ENCODE measurements at regions not wholly inside any gene's neighbourhood (a gene's known extent, or its start where the extent isn't known, plus 50 kb on each side); places are given as distances from the start of the nearest gene placed in this dataset.

DNA sequence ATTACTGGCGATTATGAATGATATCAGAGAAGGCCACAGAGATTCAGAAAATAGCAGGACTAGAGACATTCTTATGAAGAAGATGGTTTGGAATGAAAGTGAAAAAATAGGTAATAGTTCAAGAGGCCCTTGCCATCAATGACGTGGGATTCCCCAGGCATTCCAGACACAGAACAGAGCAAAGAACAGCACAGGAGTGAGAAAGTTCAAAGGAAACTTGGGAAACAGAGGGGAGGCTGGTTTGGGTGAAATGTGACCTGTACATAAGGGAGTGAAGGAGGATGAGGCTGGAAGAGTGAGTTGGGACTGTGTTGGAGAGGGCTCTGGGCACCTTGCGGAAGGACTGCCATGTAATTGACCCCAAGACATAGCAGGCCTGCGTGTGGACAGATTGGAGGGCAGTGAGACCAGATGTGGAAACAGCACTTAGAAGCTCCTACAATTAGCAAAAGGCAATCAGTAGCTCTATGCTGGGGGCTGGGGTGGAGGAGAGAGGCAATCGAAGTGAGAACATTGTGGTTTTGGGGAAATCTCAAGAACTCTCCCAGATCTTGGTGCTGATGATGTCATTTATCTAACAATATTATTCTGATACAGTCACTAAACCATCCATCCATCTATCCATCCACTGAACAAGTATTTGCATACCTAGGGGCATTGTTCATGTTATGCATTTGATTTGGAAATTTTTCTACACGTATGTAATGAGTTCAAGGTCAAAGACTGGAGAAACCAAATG, 365.3 kb upstream of the ZFHX3 start:
- H3K79me2 ChIP-seq (ENCODE audit: control insufficient read depth, low read length) = no peaks in the 10 kb centered on the region
- H3K36me3 ChIP-seq (ENCODE audit: control insufficient read depth, low read length) = no peaks in the 10 kb centered on the region
- no peak overlapping the region for H3K4me3 ChIP-seq (ENCODE audit: low read length)
- no peaks in the 10 kb centered on the region for H3K27me3 ChIP-seq (ENCODE audit: control insufficient read depth, low read length)
- no peaks in the 10 kb centered on the region for H4K20me1 ChIP-seq (ENCODE audit: control insufficient read depth, insufficient read depth, low read depth, low read length)
- no peak overlapping the region for H3K27ac ChIP-seq (ENCODE audit: low read depth, low read length)
- H3K9me3 ChIP-seq (ENCODE audit: control insufficient read depth, insufficient read depth, low read length) = no peaks in the 10 kb centered on the region
- H3F3A ChIP-seq (ENCODE audit: control insufficient read depth, insufficient read depth) = no peaks in the 10 kb centered on the region
- H3K4me1 ChIP-seq (ENCODE audit: control insufficient read depth, low read length) = no peaks in the 10 kb centered on the region
- no peaks in the 10 kb centered on the region for H3K9me2 ChIP-seq (replicated peaks; ENCODE audit: control insufficient read depth, low read length)
- TF ChIP-seq EZH2phosphoT487 (IDR thresholded peaks at IDR 0.05; ENCODE audit: borderline replicate concordance, low read length) = no peak
- TF ChIP-seq, protein P1, sequence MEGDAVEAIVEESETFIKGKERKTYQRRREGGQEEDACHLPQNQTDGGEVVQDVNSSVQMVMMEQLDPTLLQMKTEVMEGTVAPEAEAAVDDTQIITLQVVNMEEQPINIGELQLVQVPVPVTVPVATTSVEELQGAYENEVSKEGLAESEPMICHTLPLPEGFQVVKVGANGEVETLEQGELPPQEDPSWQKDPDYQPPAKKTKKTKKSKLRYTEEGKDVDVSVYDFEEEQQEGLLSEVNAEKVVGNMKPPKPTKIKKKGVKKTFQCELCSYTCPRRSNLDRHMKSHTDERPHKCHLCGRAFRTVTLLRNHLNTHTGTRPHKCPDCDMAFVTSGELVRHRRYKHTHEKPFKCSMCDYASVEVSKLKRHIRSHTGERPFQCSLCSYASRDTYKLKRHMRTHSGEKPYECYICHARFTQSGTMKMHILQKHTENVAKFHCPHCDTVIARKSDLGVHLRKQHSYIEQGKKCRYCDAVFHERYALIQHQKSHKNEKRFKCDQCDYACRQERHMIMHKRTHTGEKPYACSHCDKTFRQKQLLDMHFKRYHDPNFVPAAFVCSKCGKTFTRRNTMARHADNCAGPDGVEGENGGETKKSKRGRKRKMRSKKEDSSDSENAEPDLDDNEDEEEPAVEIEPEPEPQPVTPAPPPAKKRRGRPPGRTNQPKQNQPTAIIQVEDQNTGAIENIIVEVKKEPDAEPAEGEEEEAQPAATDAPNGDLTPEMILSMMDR (IDR thresholded peaks at IDR 0.05; ENCODE audit: low read depth, low read length, poor library complexity, severe bottlenecking) = no peak
- H3K4me2 ChIP-seq (ENCODE audit: low read length) = no peak overlapping the region

DNA sequence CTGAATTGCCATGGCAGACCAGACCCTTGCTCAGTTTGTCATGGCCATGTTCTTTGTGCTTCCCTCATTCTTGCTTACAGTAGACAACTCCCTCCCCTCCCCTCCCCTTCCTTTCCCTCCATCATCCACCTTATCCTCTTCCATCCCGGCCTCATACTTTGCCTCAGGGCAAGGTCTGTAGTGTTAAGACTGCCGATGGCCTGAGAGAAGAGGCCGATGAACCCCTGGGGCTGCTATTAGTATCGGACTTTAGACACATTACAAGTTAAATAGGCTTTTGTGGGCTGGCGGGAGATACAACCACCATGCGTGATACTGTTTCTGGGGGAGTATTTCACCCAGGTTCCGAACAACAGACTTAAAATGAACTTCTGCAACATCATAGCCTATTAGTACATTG, 364.5 kb upstream of the ZFHX3 start:
- Histone ChIP-seq H3F3A (ENCODE audit: control insufficient read depth, insufficient read depth) (no peaks in the 10 kb centered on the region), H3K9me2 (replicated peaks; ENCODE audit: control insufficient read depth, low read length) (no peaks in the 10 kb centered on the region), H3K4me2 (ENCODE audit: low read length) (no peak overlapping the region), H3K27ac (ENCODE audit: low read depth, low read length) (no peak overlapping the region), H3K9me3 (ENCODE audit: control insufficient read depth, insufficient read depth, low read length) (no peaks in the 10 kb centered on the region), H3K36me3 (ENCODE audit: control insufficient read depth, low read length) (no peaks in the 10 kb centered on the region), H3K79me2 (ENCODE audit: control insufficient read depth, low read length) (no peaks in the 10 kb centered on the region), H4K20me1 (ENCODE audit: control insufficient read depth, insufficient read depth, low read depth, low read length) (no peaks in the 10 kb centered on the region), H3K4me1 (ENCODE audit: control insufficient read depth, low read length) (no peaks in the 10 kb centered on the region), H3K4me3 (ENCODE audit: low read length) (no peak overlapping the region), H3K27me3 (ENCODE audit: control insufficient read depth, low read length) (no peaks in the 10 kb centered on the region)
- TF ChIP-seq EZH2phosphoT487 (IDR thresholded peaks at IDR 0.05; ENCODE audit: borderline replicate concordance, low read length) = no peak
- TF ChIP-seq, protein P1 (IDR thresholded peaks at IDR 0.05; ENCODE audit: low read depth, low read length, poor library complexity, severe bottlenecking) = no peak

DNA sequence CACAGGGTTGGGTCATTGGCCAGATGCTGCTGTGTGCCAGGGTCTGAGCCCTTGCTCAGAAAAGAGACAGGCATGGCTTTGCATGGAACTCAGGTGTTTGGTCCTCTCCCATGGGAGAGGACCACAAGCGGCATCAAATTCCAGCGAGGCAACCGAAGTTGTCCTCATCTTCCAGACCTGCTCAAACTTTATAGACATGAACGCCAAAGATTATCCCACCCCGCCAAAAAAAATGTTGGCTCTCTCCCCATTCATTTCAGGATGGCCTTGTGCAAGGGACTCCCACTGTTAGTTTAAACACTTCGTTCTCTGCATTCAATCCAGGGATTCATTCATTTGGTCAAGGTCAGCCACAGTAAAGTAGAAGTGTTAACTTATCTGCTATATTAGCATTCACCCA, 360.8 kb upstream of the ZFHX3 start:
- no peaks in the 10 kb centered on the region for H3K9me2 ChIP-seq (replicated peaks; ENCODE audit: control insufficient read depth, low read length)
- H3K27me3 ChIP-seq (ENCODE audit: control insufficient read depth, low read length) = no peaks in the 10 kb centered on the region
- no peaks in the 10 kb centered on the region for H3K4me1 ChIP-seq (ENCODE audit: control insufficient read depth, low read length)
- no peaks in the 10 kb centered on the region for H3K9me3 ChIP-seq (ENCODE audit: control insufficient read depth, insufficient read depth, low read length)
- TF ChIP-seq, protein P1 (IDR thresholded peaks at IDR 0.05; ENCODE audit: low read depth, low read length, poor library complexity, severe bottlenecking) = no peak
- no peak for TF ChIP-seq EZH2phosphoT487 (IDR thresholded peaks at IDR 0.05; ENCODE audit: borderline replicate concordance, low read length)
- no peak overlapping the region for H3K4me3 ChIP-seq (ENCODE audit: low read length)
- no peaks in the 10 kb centered on the region for H4K20me1 ChIP-seq (ENCODE audit: control insufficient read depth, insufficient read depth, low read depth, low read length)
- H3F3A ChIP-seq (ENCODE audit: control insufficient read depth, insufficient read depth) = no peaks in the 10 kb centered on the region
- H3K36me3 ChIP-seq (ENCODE audit: control insufficient read depth, low read length) = no peaks in the 10 kb centered on the region
- no peaks in the 10 kb centered on the region for H3K79me2 ChIP-seq (ENCODE audit: control insufficient read depth, low read length)
- no peak overlapping the region for H3K4me2 ChIP-seq (ENCODE audit: low read length)
- no peak overlapping the region for H3K27ac ChIP-seq (ENCODE audit: low read depth, low read length)

Data from DOHH2 (cell line).